Activated naive CD4-positive, alpha-beta T cell treated with anti-CD3 and anti-CD28 coated beads, Interleukin-2, amount 10 ng/mL, durations not matched to agents 7 days and 5 days (primary cell): ENCODE measurements at regions not wholly inside any gene's neighbourhood (a gene's known extent, or its start where the extent isn't known, plus 50 kb on each side); places are given as distances from the start of the nearest gene placed in this dataset.

ENCODE experiments used
- CTCF ChIA-PET: fragments of 350-600 bp; sonication (Branson Sonifier 250); formaldehyde crosslinking; loops from one replicate; lab custom pipeline; 2021; ENCODE audit warnings: antibody characterized with exemption; lab: Charles Lee
- DNase-seq: peaks from one replicate; pipeline ENCODE4 v3.0.0-alpha.2; 2020
- H3K27ac Mint-ChIP-seq: one replicate; pipeline ENCODE4 v1.8.0; 2021; ENCODE audit warnings: mild to moderate bottlenecking, moderate library complexity, mixed read lengths
- H3K27me3 Mint-ChIP-seq: one replicate; pipeline ENCODE4 v1.8.0; 2021; ENCODE audit warnings: mild to moderate bottlenecking, mixed read lengths
- H3K36me3 Mint-ChIP-seq: one replicate; pipeline ENCODE4 v1.8.0; 2021; ENCODE audit warnings: mixed read lengths
- H3K4me1 Mint-ChIP-seq: one replicate; pipeline ENCODE4 v1.8.0; 2021; ENCODE audit warnings: mixed read lengths
- H3K4me3 Mint-ChIP-seq: one replicate; pipeline ENCODE4 v1.8.0; 2021; ENCODE audit warnings: mild to moderate bottlenecking, moderate library complexity, mixed read lengths
- H3K9me3 Mint-ChIP-seq: one replicate; pipeline ENCODE4 v1.8.0; 2021; ENCODE audit warnings: mixed read lengths

- H3K27me3 Mint-ChIP-seq, result no peaks in the 10 kb centered on the region
- no peak for DNase-seq
- no peak overlapping the region for H3K27ac Mint-ChIP-seq
- CTCF ChIA-PET, result no interaction called here
- H3K4me1 Mint-ChIP-seq, result no peaks in the 10 kb centered on the region
- H3K9me3 Mint-ChIP-seq, result no peaks in the 10 kb centered on the region
- no peaks in the 10 kb centered on the region for H3K36me3 Mint-ChIP-seq
- H3K4me3 Mint-ChIP-seq, result no peak overlapping the region
Measured at GRCh38 chr3:170641510-170642236, 55.8 kb upstream of the SLC7A14 start.

GRCh38 chr3:170640737-170641171 is 54.9 kb upstream of the SLC7A14 start:
- CTCF ChIA-PET, result no interaction called here
- Mint-ChIP-seq H3K4me1 (no peaks in the 10 kb centered on the region), H3K36me3 (no peaks in the 10 kb centered on the region), H3K4me3 (no peak overlapping the region), H3K27me3 (no peaks in the 10 kb centered on the region), H3K27ac (no peak overlapping the region), H3K9me3 (no peaks in the 10 kb centered on the region)
- DNase-seq, result no peak

- Mint-ChIP-seq H3K4me1 (no peaks in the 10 kb centered on the region), H3K4me3 (no peak overlapping the region), H3K27ac (no peak overlapping the region), H3K36me3 (no peaks in the 10 kb centered on the region), H3K9me3 (no peaks in the 10 kb centered on the region), H3K27me3 (no peaks in the 10 kb centered on the region)
- no peak for DNase-seq
- CTCF ChIA-PET, result no interaction called here
Measured at GRCh38 chr3:170638988-170639387, 53.1 kb upstream of the SLC7A14 start.

- no peaks in the 10 kb centered on the region for H3K36me3 Mint-ChIP-seq
- peaks cover 4% of the 10 kb centered on the region for H3K27me3 Mint-ChIP-seq
- no peak for DNase-seq
- no peaks in the 10 kb centered on the region for H3K9me3 Mint-ChIP-seq
- H3K4me3 Mint-ChIP-seq, result no peak overlapping the region
- H3K4me1 Mint-ChIP-seq, result no peaks in the 10 kb centered on the region
- CTCF ChIA-PET, result interaction anchor here (0.8 kb wide), 1 partner anchor 176 kb away, joined by 3 read pairs; no protein-coding TSS in a partner anchor
- no peak overlapping the region for H3K27ac Mint-ChIP-seq
Measured at GRCh38 chr3:170637306-170637705, 51.4 kb upstream of the SLC7A14 start.

GRCh38 chr3:170636400-170636973 is 50.6 kb upstream of the SLC7A14 start:
- Mint-ChIP-seq H3K9me3 (no peaks in the 10 kb centered on the region), H3K4me1 (no peaks in the 10 kb centered on the region), H3K4me3 (no peak overlapping the region), H3K27ac (no peak overlapping the region), H3K27me3 (peaks cover 4% of the 10 kb centered on the region), H3K36me3 (no peaks in the 10 kb centered on the region)
- no peak for DNase-seq
- CTCF ChIA-PET, result interaction anchor here (0.8 kb wide), 1 partner anchor 176 kb away, joined by 3 read pairs; no protein-coding TSS in a partner anchor
